CD4-positive, alpha-beta T cell treated with Interleukin-1 beta for 1 hour (primary cell): ENCODE measurements at regions not wholly inside any gene's neighbourhood (a gene's known extent, or its start where the extent isn't known, plus 50 kb on each side); places are given as distances from the start of the nearest gene placed in this dataset.
"Not testable (repeated sequence)": the region's sequence is repeated elsewhere in the genome, so short reads cannot be mapped to it uniquely, and the experiment has no call there.

Experiments used
- DNase-seq, 2 donors: peaks; one replicate each; pipeline ENCODE4 v3.0.0-alpha.2; 2020 to 2022

GRCh38 chr10:64784451-64784850 lies 1263.2 kb downstream of the REEP3 start:
- DNase-seq: not testable (repeated sequence)

- no peak for DNase-seq
Observed at GRCh38 chr10:64785816-64786215, 1264.6 kb downstream of the REEP3 start.

- no peak for DNase-seq
Observed at GRCh38 chr10:64786989-64787388, 1265.8 kb downstream of the REEP3 start.

GRCh38 chr10:64795847-64796246 lies 1274.6 kb downstream of the REEP3 start:
- no peak for DNase-seq

GRCh38 chr10:64798297-64798696 lies 1277.1 kb downstream of the REEP3 start:
- no peak for DNase-seq

- DNase-seq: not testable (repeated sequence)
Observed at GRCh38 chr10:64808233-64808632, 1287.0 kb downstream of the REEP3 start.

- DNase-seq: not testable (repeated sequence)
Observed at GRCh38 chr10:64810046-64810445, 1288.8 kb downstream of the REEP3 start.

- no peak for DNase-seq
Observed at GRCh38 chr10:64813391-64813790, 1292.2 kb downstream of the REEP3 start.

GRCh38 chr10:64814201-64814600 lies 1293.0 kb downstream of the REEP3 start:
- DNase-seq: no peak

GRCh38 chr10:64829888-64830412 lies 1308.7 kb downstream of the REEP3 start:
- no peak for DNase-seq

- DNase-seq: no peak
Observed at GRCh38 chr10:64830869-64831268, 1309.7 kb downstream of the REEP3 start.

- DNase-seq: no peak
Observed at GRCh38 chr10:64840341-64840740, 1319.1 kb downstream of the REEP3 start.

- no peak for DNase-seq
Observed at GRCh38 chr10:64846700-64847099, 1325.5 kb downstream of the REEP3 start.

GRCh38 chr10:64855941-64856340 lies 1334.7 kb downstream of the REEP3 start:
- DNase-seq: no peak

GRCh38 chr10:64859911-64860310 lies 1338.7 kb downstream of the REEP3 start:
- no peak for DNase-seq

- DNase-seq: no peak
Observed at GRCh38 chr10:64863836-64864235, 1342.6 kb downstream of the REEP3 start.

- DNase-seq: no peak
Observed at GRCh38 chr10:64867501-64867962, 1346.3 kb downstream of the REEP3 start.

GRCh38 chr10:64873088-64873487 lies 1351.9 kb downstream of the REEP3 start:
- DNase-seq: no peak

- no peak for DNase-seq
Observed at GRCh38 chr10:64873959-64874358, 1352.8 kb downstream of the REEP3 start.

GRCh38 chr10:64880546-64880945 lies 1359.3 kb downstream of the REEP3 start:
- DNase-seq: no peak

GRCh38 chr10:64881257-64881656 lies 1360.1 kb downstream of the REEP3 start:
- no peak for DNase-seq

GRCh38 chr10:64896582-64896981 lies 1375.4 kb downstream of the REEP3 start:
- no peak for DNase-seq

- DNase-seq: not testable (repeated sequence)
Observed at GRCh38 chr10:64906311-64906710, 1385.1 kb downstream of the REEP3 start.

- DNase-seq: not testable (repeated sequence)
Observed at GRCh38 chr10:64924306-64924705, 1403.1 kb downstream of the REEP3 start.

GRCh38 chr10:64952042-64952441 lies 1430.8 kb downstream of the REEP3 start:
- DNase-seq: no peak
